Left lung (tissue), 4 donors: ENCODE measurements at regions not wholly inside any gene's neighbourhood (a gene's known extent, or its start where the extent isn't known, plus 50 kb on each side); places are given as distances from the start of the nearest gene placed in this dataset.

Source experiments
- ATAC-seq: fragments of 200-7000 bp; cut with Tn5 transposase; one replicate; pipeline ENCODE4 v1.9.1; 2020; ENCODE audit warnings: moderate library complexity
- DNase-seq, 4 donors: peaks; one replicate each; pipeline ENCODE4 v3.0.0-alpha.2; 2013 to 2020
- H3K27ac ChIP-seq, 2 donors: fragments of 200-600 bp; sonication (generic) in 1 of 2; one replicate each; pipeline versions ENCODE4 v1.5.0 to v1.8.0; 2020 to 2021
- H3K27me3 ChIP-seq, 2 donors: fragments of 200-600 bp; sonication (generic) in 1 of 2; one replicate each; pipeline versions ENCODE4 v1.5.0 to v1.8.0; 2020 to 2021
- H3K36me3 ChIP-seq, 2 donors: fragments of 200-600 bp; sonication (generic) in 1 of 2; one replicate each; pipeline versions ENCODE4 v1.5.0 to v1.8.0; 2020 to 2021
- H3K4me1 ChIP-seq, 2 donors: fragments of 200-600 bp; one replicate each; pipeline ENCODE4 v1.8.0; 2021
- H3K4me3 ChIP-seq, 2 donors: fragments of 200-600 bp; sonication (generic) in 1 of 2; one replicate each; pipeline versions ENCODE4 v1.5.0 to v1.8.0; 2020 to 2021; ENCODE audit warnings: mild to moderate bottlenecking in 1 of 2
- H3K9me3 ChIP-seq, 2 donors: fragments of 200-600 bp; sonication (generic) in 1 of 2; one replicate each; pipeline versions ENCODE4 v1.5.0 to v1.8.0; 2020 to 2021
- CTCF ChIP-seq, 2 donors: fragments of 200-600 bp; sonication (generic) in 1 of 2; IDR thresholded peaks; one replicate each; pipeline versions ENCODE4 v1.5.0 to v1.8.0; 2021; ENCODE audit warnings: antibody characterized with exemption in 2 of 2
- intact Hi-C, 2 donors: fragments of 100-400 bp; cut with DNase I; formaldehyde crosslinking; loops; one replicate each; pipeline versions ENCODE4 v1.11.2 to v1.14.2; 2022
- donor health status: DM: no; HTN: yes; CAD: no.
- donor health status: DM: no; HTN: no; CAD: no.

- peak; percentile 58 for ATAC-seq
- intact Hi-C loops: no loop called here
- peak in 1 of 4 donors; percentile 36 for DNase-seq
- Histone ChIP-seq H3K36me3 (no peaks in the 10 kb centered on the region), H3K27ac (no peak overlapping the region), H3K4me3 (no peak overlapping the region), H3K4me1 (no peaks in the 10 kb centered on the region), H3K9me3 (no peaks in the 10 kb centered on the region), H3K27me3 (no peaks in the 10 kb centered on the region)
- no peak for TF ChIP-seq CTCF (IDR thresholded peaks at IDR 0.05)
Measured at GRCh38 chr16:63983401-63983800, 1138.5 kb downstream of the CDH11 start.

GRCh38 chr16:63982741-63983140 is 1139.1 kb downstream of the CDH11 start:
- ATAC-seq: no peak
- DNase-seq: peak in 1 of 4 donors; percentile 17
- no peak for TF ChIP-seq CTCF (IDR thresholded peaks at IDR 0.05)

GRCh38 chr16:63982110-63982509 is 1139.8 kb downstream of the CDH11 start:
- no peak for TF ChIP-seq CTCF (IDR thresholded peaks at IDR 0.05)
- no peak for DNase-seq
- Histone ChIP-seq H3K4me1 (no peaks in the 10 kb centered on the region), H3K27me3 (no peaks in the 10 kb centered on the region), H3K27ac (no peak overlapping the region), H3K4me3 (no peak overlapping the region), H3K36me3 (no peaks in the 10 kb centered on the region), H3K9me3 (no peaks in the 10 kb centered on the region)
- intact Hi-C loops: no loop called here
- no peak for ATAC-seq

More at GRCh38 chr16:63982741-63983140, 1139.1 kb downstream of the CDH11 start:
- Histone ChIP-seq H3K27me3 (no peaks in the 10 kb centered on the region), H3K4me3 (no peak overlapping the region), H3K9me3 (no peaks in the 10 kb centered on the region), H3K36me3 (no peaks in the 10 kb centered on the region), H3K27ac (no peak overlapping the region), H3K4me1 (no peaks in the 10 kb centered on the region)
- intact Hi-C loops: no loop called here

- Histone ChIP-seq H3K36me3 (no peaks in the 10 kb centered on the region), H3K27ac (no peak overlapping the region), H3K4me1 (no peaks in the 10 kb centered on the region), H3K4me3 (no peak overlapping the region), H3K27me3 (no peaks in the 10 kb centered on the region), H3K9me3 (no peaks in the 10 kb centered on the region)
- ATAC-seq: peak; percentile 17
- intact Hi-C loops: no loop called here
- peak in 1 of 4 donors; percentile 27 for DNase-seq
- no peak for TF ChIP-seq CTCF (IDR thresholded peaks at IDR 0.05)
Measured at GRCh38 chr16:63981639-63982038, 1140.2 kb downstream of the CDH11 start.

GRCh38 chr16:63980763-63981162 is 1141.1 kb downstream of the CDH11 start:
- TF ChIP-seq CTCF (IDR thresholded peaks at IDR 0.05): no peak
- no peak for DNase-seq
- intact Hi-C loops: no loop called here
- Histone ChIP-seq H3K27ac (no peak overlapping the region), H3K36me3 (no peaks in the 10 kb centered on the region), H3K9me3 (no peaks in the 10 kb centered on the region), H3K4me3 (no peak overlapping the region), H3K27me3 (no peaks in the 10 kb centered on the region), H3K4me1 (no peaks in the 10 kb centered on the region)
- ATAC-seq: no peak
